NB4 (cell line): ENCODE measurements at regions not wholly inside any gene's neighbourhood (a gene's known extent, or its start where the extent isn't known, plus 50 kb on each side); places are given as distances from the start of the nearest gene placed in this dataset.

ENCODE experiments used
- DNase-seq: peaks from one replicate; pipeline ENCODE4 v3.0.0; 2010; ENCODE audit warnings: low read depth
- H3K4me3 ChIP-seq: one replicate; pipeline ENCODE4 v1.5.1; 2011; ENCODE audit warnings: mild to moderate bottlenecking, low read depth, low read length, moderate library complexity
- CTCF ChIP-seq: IDR thresholded peaks from one replicate; pipeline ENCODE4 v1.5.1; 2012; ENCODE audit warnings: low read depth, low read length
- MAX ChIP-seq: IDR thresholded peaks from 2 replicates; pipeline ENCODE4 v1.6.1; 2011; ENCODE audit warnings: low read depth, low read length
- MYC ChIP-seq: IDR thresholded peaks from 2 replicates; pipeline ENCODE4 v1.6.1; 2011; ENCODE audit warnings: low read depth, low read length
- POLR2A ChIP-seq: IDR thresholded peaks from 2 replicates; pipeline ENCODE4 v1.6.1; 2011; ENCODE audit warnings: mild to moderate bottlenecking; ENCODE audit not compliant: insufficient read length; ENCODE audit errors: extremely low read depth

GRCh38 chr15:31786360-31786759 is 244.0 kb upstream of the CHRNA7 start:
- no peak for DNase-seq
- no peak overlapping the region for H3K4me3 ChIP-seq
- TF ChIP-seq CTCF = no peak
- no peak for TF ChIP-seq MAX
- TF ChIP-seq MYC = no peak
- TF ChIP-seq POLR2A = no peak

- TF ChIP-seq POLR2A = no peak
- TF ChIP-seq MAX = no peak
- TF ChIP-seq CTCF = no peak
- no peak for TF ChIP-seq MYC
- no peak overlapping the region for H3K4me3 ChIP-seq
- DNase-seq = no peak
Measured at GRCh38 chr15:31788104-31788503, 242.2 kb upstream of the CHRNA7 start.

GRCh38 chr15:31792611-31793199 is 237.6 kb upstream of the CHRNA7 start:
- TF ChIP-seq CTCF = no peak
- TF ChIP-seq MYC = no peak
- TF ChIP-seq MAX = no peak
- no peak for TF ChIP-seq POLR2A
- no peak for DNase-seq
- no peak overlapping the region for H3K4me3 ChIP-seq

GRCh38 chr15:31799319-31799714 is 231.0 kb upstream of the CHRNA7 start:
- DNase-seq = no peak
- TF ChIP-seq CTCF (no peak), MAX (no peak), POLR2A (no peak), MYC (no peak)
- no peak overlapping the region for H3K4me3 ChIP-seq

- TF ChIP-seq POLR2A (no peak), CTCF (no peak), MYC (no peak), MAX (no peak)
- H3K4me3 ChIP-seq = no peak overlapping the region
- no peak for DNase-seq
Measured at GRCh38 chr15:31799715-31800321, 230.5 kb upstream of the CHRNA7 start.

GRCh38 chr15:31801152-31801551 is 229.2 kb upstream of the CHRNA7 start:
- TF ChIP-seq MAX (no peak), MYC (no peak), CTCF (no peak), POLR2A (no peak)
- no peak for DNase-seq
- no peak overlapping the region for H3K4me3 ChIP-seq
